Gastrocnemius medialis (tissue), 4 donors: ENCODE measurements at regions not wholly inside any gene's neighbourhood (a gene's known extent, or its start where the extent isn't known, plus 50 kb on each side); places are given as distances from the start of the nearest gene placed in this dataset.

ENCODE experiments used
- POLR2A ChIP-seq, 2 donors: fragments of 450-650 bp; IDR thresholded peaks; one replicate each; pipeline ENCODE4 v1.6.1; 2017; ENCODE audit warnings: antibody characterized with exemption in 2 of 2, mild to moderate bottlenecking in 2 of 2, moderate library complexity in 2 of 2
- TF ChIP-seq, protein P1 (sequence below), 5 experiments: fragments of 450-650 bp in 3 of 5; fragments of 200-600 bp in 2 of 5; sonication (generic) in 2 of 5; IDR thresholded peaks in 4 of 5; conservative IDR thresholded peaks in 1 of 5; 1 replicate in 4 of 5; 2 replicates in 1 of 5; pipeline ENCODE4 v1.5.1; 2016 to 2019; ENCODE audit warnings: antibody characterized with exemption in 5 of 5, mild to moderate bottlenecking in 3 of 5, moderate library complexity in 3 of 5

DNA sequence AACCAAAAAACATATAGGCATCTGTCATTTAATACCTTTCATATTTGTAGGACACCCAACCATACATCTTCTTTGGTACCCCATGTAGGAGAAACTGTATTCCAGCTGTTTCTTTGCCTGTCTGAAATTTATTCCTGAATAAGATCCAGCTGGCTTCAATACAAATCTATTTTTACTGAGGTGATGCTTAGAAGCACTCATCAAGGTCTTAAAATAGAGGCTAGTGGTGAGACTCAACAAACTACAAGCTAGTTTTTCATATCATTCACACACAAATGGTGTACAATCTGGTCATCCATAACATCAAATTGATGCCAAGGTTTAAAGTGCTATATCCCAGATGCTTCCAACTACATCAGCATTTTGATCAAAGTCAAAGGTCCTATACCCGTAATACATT is 1071.3 kb upstream of the MIR17HG start:
- TF ChIP-seq, protein P1, sequence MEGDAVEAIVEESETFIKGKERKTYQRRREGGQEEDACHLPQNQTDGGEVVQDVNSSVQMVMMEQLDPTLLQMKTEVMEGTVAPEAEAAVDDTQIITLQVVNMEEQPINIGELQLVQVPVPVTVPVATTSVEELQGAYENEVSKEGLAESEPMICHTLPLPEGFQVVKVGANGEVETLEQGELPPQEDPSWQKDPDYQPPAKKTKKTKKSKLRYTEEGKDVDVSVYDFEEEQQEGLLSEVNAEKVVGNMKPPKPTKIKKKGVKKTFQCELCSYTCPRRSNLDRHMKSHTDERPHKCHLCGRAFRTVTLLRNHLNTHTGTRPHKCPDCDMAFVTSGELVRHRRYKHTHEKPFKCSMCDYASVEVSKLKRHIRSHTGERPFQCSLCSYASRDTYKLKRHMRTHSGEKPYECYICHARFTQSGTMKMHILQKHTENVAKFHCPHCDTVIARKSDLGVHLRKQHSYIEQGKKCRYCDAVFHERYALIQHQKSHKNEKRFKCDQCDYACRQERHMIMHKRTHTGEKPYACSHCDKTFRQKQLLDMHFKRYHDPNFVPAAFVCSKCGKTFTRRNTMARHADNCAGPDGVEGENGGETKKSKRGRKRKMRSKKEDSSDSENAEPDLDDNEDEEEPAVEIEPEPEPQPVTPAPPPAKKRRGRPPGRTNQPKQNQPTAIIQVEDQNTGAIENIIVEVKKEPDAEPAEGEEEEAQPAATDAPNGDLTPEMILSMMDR (IDR thresholded peaks at IDR 0.05 in 4 of 5, conservative IDR thresholded peaks at IDR 0.05 in 1 of 5): no peak
- TF ChIP-seq POLR2A (IDR thresholded peaks at IDR 0.05): no peak
